ENCODE measurements at regions not wholly inside any gene's neighbourhood (a gene's known extent, or its start where the extent isn't known, plus 50 kb on each side); places are given as distances from the start of the nearest gene placed in this dataset.
"Not testable (repeated sequence)": the region's sequence is repeated elsewhere in the genome, so short reads cannot be mapped to it uniquely, and the experiment has no call there.

GRCh38 chr3:74921676-74922075, 307.2 kb upstream of the CNTN3 start:
- TF ChIP-seq, protein P1, sequence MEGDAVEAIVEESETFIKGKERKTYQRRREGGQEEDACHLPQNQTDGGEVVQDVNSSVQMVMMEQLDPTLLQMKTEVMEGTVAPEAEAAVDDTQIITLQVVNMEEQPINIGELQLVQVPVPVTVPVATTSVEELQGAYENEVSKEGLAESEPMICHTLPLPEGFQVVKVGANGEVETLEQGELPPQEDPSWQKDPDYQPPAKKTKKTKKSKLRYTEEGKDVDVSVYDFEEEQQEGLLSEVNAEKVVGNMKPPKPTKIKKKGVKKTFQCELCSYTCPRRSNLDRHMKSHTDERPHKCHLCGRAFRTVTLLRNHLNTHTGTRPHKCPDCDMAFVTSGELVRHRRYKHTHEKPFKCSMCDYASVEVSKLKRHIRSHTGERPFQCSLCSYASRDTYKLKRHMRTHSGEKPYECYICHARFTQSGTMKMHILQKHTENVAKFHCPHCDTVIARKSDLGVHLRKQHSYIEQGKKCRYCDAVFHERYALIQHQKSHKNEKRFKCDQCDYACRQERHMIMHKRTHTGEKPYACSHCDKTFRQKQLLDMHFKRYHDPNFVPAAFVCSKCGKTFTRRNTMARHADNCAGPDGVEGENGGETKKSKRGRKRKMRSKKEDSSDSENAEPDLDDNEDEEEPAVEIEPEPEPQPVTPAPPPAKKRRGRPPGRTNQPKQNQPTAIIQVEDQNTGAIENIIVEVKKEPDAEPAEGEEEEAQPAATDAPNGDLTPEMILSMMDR (conservative IDR thresholded peaks at IDR 0.05; ENCODE audit: low read length), result no peak
- DNase-seq (ENCODE audit: low read depth), result no peak
- H3K4me3 ChIP-seq (ENCODE audit: low read length), result no peak overlapping the region

DNA sequence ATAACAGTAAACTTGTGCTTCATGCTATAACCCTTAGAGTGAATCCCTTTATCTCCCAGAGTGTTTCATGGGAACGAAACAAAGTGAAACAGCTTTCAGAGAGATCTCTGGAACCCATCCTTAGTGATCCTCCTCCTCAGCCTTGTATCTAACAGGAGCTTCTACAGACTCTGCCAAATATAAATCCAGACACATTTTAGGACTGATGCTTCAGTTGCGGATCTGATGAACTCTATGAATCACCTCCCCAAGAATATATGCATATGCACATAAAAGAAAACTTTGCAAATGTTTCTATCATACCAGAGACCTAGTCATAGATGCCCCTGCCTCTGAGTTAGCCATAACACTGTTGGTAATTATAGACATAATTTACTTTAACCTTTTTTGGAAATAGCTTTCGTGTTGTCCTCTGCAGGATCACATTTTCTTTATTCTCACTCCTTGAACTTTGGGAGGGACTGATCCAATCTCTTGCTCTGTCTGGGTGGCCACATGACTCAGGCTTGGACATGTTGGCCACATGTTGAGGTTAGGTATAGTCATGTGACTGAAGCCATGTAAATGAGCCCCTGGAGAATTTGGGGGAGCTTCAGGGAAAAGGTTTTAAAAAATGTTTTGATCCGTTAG, 306.4 kb upstream of the CNTN3 start:
- DNase-seq (ENCODE audit: low read depth), result no peak
- no peak overlapping the region for H3K4me3 ChIP-seq (ENCODE audit: low read length)
- TF ChIP-seq, protein P1 (conservative IDR thresholded peaks at IDR 0.05; ENCODE audit: low read length), result no peak

- TF ChIP-seq, protein P1 (conservative IDR thresholded peaks at IDR 0.05; ENCODE audit: low read length), result no peak
- no peak for DNase-seq (ENCODE audit: low read depth)
- H3K4me3 ChIP-seq (ENCODE audit: low read length), result no peak overlapping the region
Observed at GRCh38 chr3:74916696-74917095, 302.2 kb upstream of the CNTN3 start.

GRCh38 chr3:74906181-74906580, 291.7 kb upstream of the CNTN3 start:
- TF ChIP-seq, protein P1 (conservative IDR thresholded peaks at IDR 0.05; ENCODE audit: low read length), result no peak
- DNase-seq (ENCODE audit: low read depth), result no peak

GRCh38 chr3:74905478-74905877, 291.0 kb upstream of the CNTN3 start:
- DNase-seq (ENCODE audit: low read depth), result no peak
- TF ChIP-seq, protein P1 (conservative IDR thresholded peaks at IDR 0.05; ENCODE audit: low read length), result no peak
- H3K4me3 ChIP-seq (ENCODE audit: low read length), result no peak overlapping the region

More at GRCh38 chr3:74906181-74906580, 291.7 kb upstream of the CNTN3 start:
- H3K4me3 ChIP-seq (ENCODE audit: low read length), result no peak overlapping the region

DNA sequence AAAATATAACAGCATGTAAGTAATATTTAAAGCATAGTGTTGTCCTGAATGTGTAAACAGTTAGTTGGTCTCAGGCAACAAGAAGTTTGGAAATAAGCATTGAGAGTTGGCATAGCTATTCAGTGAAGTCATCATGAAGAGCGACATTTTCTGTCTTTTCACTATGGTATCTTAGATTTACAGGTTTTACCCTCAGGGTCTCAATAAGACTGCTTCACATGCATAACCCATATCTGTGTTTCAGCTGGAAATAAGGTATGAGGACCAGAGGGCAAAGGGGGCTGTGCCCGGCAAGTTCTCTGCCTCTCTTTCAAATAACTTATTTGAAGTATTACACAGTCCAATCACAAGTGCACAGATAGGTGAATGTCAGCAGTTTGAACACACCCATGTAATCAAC, 290.2 kb upstream of the CNTN3 start:
- TF ChIP-seq, protein P1 (conservative IDR thresholded peaks at IDR 0.05; ENCODE audit: low read length), result no peak
- no peak for DNase-seq (ENCODE audit: low read depth)
- no peak overlapping the region for H3K4me3 ChIP-seq (ENCODE audit: low read length)

DNA sequence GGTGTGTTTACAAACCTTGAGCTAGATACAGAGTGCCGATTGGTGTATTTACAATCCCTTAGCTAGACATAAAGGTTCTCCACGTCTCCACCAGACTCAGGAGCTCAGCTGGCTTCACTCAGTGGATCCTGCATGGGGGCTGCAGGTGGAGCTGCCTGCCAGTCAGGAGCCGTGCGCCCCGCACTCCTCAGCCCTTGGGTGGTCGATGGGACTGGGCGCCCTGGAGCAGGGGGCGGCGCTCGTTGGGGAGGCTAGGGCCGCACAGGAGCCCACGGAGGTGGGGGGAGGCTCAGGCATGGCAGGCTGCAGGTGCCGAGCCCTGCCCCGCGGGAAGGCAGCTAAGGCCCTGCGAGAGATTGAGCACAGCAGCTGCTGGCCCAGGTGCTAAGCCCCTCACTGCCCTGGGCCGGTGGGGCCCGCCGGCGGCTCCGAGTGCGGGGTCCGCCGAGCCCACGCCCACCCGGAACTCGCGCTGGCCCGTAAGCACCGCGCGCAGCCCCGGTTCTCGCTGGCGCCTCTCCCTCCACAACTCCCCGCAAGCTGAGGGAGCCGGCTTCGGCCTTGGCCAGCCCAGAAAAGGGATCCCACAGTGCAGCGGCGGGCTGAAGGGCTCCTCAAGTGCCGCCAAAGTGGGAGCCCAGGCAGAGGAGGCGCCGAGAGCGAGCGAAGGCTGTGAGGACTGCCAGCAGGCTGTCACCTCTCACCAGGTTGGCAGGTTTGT, 285.5 kb upstream of the CNTN3 start:
- not testable (repeated sequence) for DNase-seq (ENCODE audit: low read depth); H3K4me3 ChIP-seq (ENCODE audit: low read length)

All from AG10803 (cell line).